ENCODE measurements at regions not wholly inside any gene's neighbourhood (a gene's known extent, or its start where the extent isn't known, plus 50 kb on each side); places are given as distances from the start of the nearest gene placed in this dataset.

- ATAC-seq (peak; percentile 74), DNase-seq (ENCODE audit: low read depth, low spot score) (no peak)
- Histone ChIP-seq H3K4me1 (ENCODE audit: control insufficient read depth in 1 of 2, insufficient read depth in 2 of 2, low read length in 2 of 2) (no peaks in the 10 kb centered on the region), H3K79me2 (ENCODE audit: insufficient read depth, low read length) (no peaks in the 10 kb centered on the region), H3K4me3 (replicated peaks in 1 of 2; ENCODE audit: low read depth in 1 of 2, low read length in 2 of 2) (no peak overlapping the region), H3K4me2 (ENCODE audit: low read length) (no peak overlapping the region), H2AFZ (ENCODE audit: low read depth, low read length, poor library complexity, severe bottlenecking) (no peak overlapping the region), H3K27me3 (ENCODE audit: insufficient read depth, low read length) (0 out of 2 replicates have a peak, but pooled peaks cover 8% of the 10 kb centered on the region), H3K36me3 (ENCODE audit: control insufficient read depth in 1 of 2, insufficient read depth in 2 of 2, low read length in 2 of 2) (no peaks in the 10 kb centered on the region), H3K9me2 (ENCODE audit: insufficient read depth) (no peaks in the 10 kb centered on the region), H4K20me1 (ENCODE audit: insufficient read depth) (no peaks in the 10 kb centered on the region), H3K9ac (ENCODE audit: low read length) (no peak overlapping the region), H3K27ac (ENCODE audit: low read depth, low read length) (no peak overlapping the region), H3K9me3 (ENCODE audit: control insufficient read depth in 1 of 2, insufficient read depth in 1 of 2, low read depth in 1 of 2, low read length in 2 of 2) (no peaks in the 10 kb centered on the region)
- intact Hi-C loops (cut with micrococcal nuclease) = no loop called here
- TF ChIP-seq ZFX (IDR thresholded peaks at IDR 0.05) = no peak
- TF ChIP-seq JUND (IDR thresholded peaks at IDR 0.05) = no peak
- no peak for TF ChIP-seq RAD21 (IDR thresholded peaks at IDR 0.05; ENCODE audit: low read depth)
- TF ChIP-seq TCF7L2 (IDR thresholded peaks at IDR 0.05; ENCODE audit: borderline replicate concordance, extremely low read depth, insufficient read depth, insufficient read length) = no peak
- no peak for TF ChIP-seq SP1 (IDR thresholded peaks at IDR 0.05; ENCODE audit: low read depth)
- no peak for TF ChIP-seq FOSL1 (IDR thresholded peaks at IDR 0.05; ENCODE audit: low read depth)
- no peak for TF ChIP-seq EZH2 (IDR thresholded peaks at IDR 0.05)
- TF ChIP-seq YY1 (IDR thresholded peaks at IDR 0.05; ENCODE audit: extremely low read depth, insufficient replicate concordance, low read depth, low read length) = no peak
- no peak for TF ChIP-seq SRF (IDR thresholded peaks at IDR 0.05; ENCODE audit: low read depth)
- no peak for TF ChIP-seq CTCF (IDR thresholded peaks at IDR 0.05 in 2 of 3, conservative IDR thresholded peaks at IDR 0.05 in 1 of 3; ENCODE audit: borderline replicate concordance in 1 of 3, insufficient read depth in 1 of 3, low read depth in 2 of 3, low read length in 2 of 3)
- no peak for TF ChIP-seq EGR1 (IDR thresholded peaks at IDR 0.05; ENCODE audit: low read depth)
- TF ChIP-seq ZNF274 (IDR thresholded peaks at IDR 0.05; ENCODE audit: low read depth, low read length) = no peak
- no peak for TF ChIP-seq ELF1 (IDR thresholded peaks at IDR 0.05; ENCODE audit: borderline replicate concordance, low read depth)
- no peak for TF ChIP-seq POLR2A (IDR thresholded peaks at IDR 0.05; ENCODE audit: borderline replicate concordance, extremely low read depth, insufficient read depth, insufficient read length)
- TF ChIP-seq CEBPB (IDR thresholded peaks at IDR 0.05; ENCODE audit: low read depth) = no peak
- TF ChIP-seq CBX3 (IDR thresholded peaks at IDR 0.05; ENCODE audit: low read depth) = no peak
- no peak for TF ChIP-seq REST (IDR thresholded peaks at IDR 0.05; ENCODE audit: low read depth)
- no peak for TF ChIP-seq POLR2AphosphoS5 (IDR thresholded peaks at IDR 0.05; ENCODE audit: low read depth, low read length)
- BruUV-seq (replicated peaks) = no TSS peak
- CTCF ChIA-PET = no interaction called here
- POLR2A ChIA-PET = no interaction called here
- RAD21 ChIA-PET (ENCODE audit: low non-redundant PET in 1 of 2, low total read pairs in 2 of 2, uncharacterized antibody in 2 of 2, unreplicated experiment in 2 of 2) = no interaction called here
These were observed 106.8 kb downstream of the METRNL start for GRCh38 chr17:83186226-83186625.
